Activated CD8-positive, alpha-beta T cell treated with anti-CD3 and anti-CD28 coated beads, Interleukin-2, amount 10 ng/mL, durations not matched to agents 7 days and 5 days (primary cell): ENCODE measurements at regions not wholly inside any gene's neighbourhood (a gene's known extent, or its start where the extent isn't known, plus 50 kb on each side); places are given as distances from the start of the nearest gene placed in this dataset.

Experiments
- ATAC-seq: fragments of 150-1000 bp; cut with Tn5 transposase; one replicate; pipeline ENCODE4 v1.10.0; 2021; ENCODE audit warnings: moderate library complexity
- CTCF ChIA-PET: fragments of 350-600 bp; sonication (Branson Sonifier 250); formaldehyde crosslinking; loops from one replicate; lab custom pipeline; 2021; ENCODE audit warnings: antibody characterized with exemption; lab: Charles Lee
- POLR2A ChIA-PET: fragments of 350-600 bp; sonication (Branson Sonifier 250); formaldehyde crosslinking; loops from one replicate; lab custom pipeline; 2021; ENCODE audit warnings: antibody characterized with exemption; lab: Charles Lee
- DNase-seq: peaks from one replicate; pipeline ENCODE4 v3.0.0-alpha.2; 2020
- H3K27ac Mint-ChIP-seq: one replicate; pipeline ENCODE4 v1.8.0; 2021; ENCODE audit warnings: mild to moderate bottlenecking, mixed read lengths
- H3K27me3 Mint-ChIP-seq: one replicate; pipeline ENCODE4 v1.8.0; 2021; ENCODE audit warnings: low read depth, mixed read lengths
- H3K36me3 Mint-ChIP-seq: one replicate; pipeline ENCODE4 v1.8.0; 2021; ENCODE audit warnings: low read depth, mixed read lengths
- H3K4me1 Mint-ChIP-seq: one replicate; pipeline ENCODE4 v1.8.0; 2021; ENCODE audit warnings: low read depth, mixed read lengths
- H3K4me3 Mint-ChIP-seq: one replicate; pipeline ENCODE4 v1.8.0; 2021; ENCODE audit warnings: mild to moderate bottlenecking, mixed read lengths
- H3K9me3 Mint-ChIP-seq: one replicate; pipeline ENCODE4 v1.8.0; 2022; ENCODE audit warnings: mixed read lengths; ENCODE audit not compliant: insufficient read depth

- peaks cover 2% of the 10 kb centered on the region for H3K27me3 Mint-ChIP-seq
- H3K36me3 Mint-ChIP-seq, result no peaks in the 10 kb centered on the region
- H3K27ac Mint-ChIP-seq, result no peak overlapping the region
- CTCF ChIA-PET, result interaction anchor here (1.2 to 1.6 kb wide), 2 partner anchors 9 to 297 kb away, joined by 3 to 4 read pairs; no protein-coding TSS in a partner anchor
- no peak for ATAC-seq
- no peaks in the 10 kb centered on the region for H3K9me3 Mint-ChIP-seq
- H3K4me3 Mint-ChIP-seq, result no peak overlapping the region
- H3K4me1 Mint-ChIP-seq, result no peaks in the 10 kb centered on the region
- no peak for DNase-seq
- POLR2A ChIA-PET, result no interaction called here
Observed at GRCh38 chr4:154082760-154083535, 294.1 kb upstream of the SFRP2 start.

DNA sequence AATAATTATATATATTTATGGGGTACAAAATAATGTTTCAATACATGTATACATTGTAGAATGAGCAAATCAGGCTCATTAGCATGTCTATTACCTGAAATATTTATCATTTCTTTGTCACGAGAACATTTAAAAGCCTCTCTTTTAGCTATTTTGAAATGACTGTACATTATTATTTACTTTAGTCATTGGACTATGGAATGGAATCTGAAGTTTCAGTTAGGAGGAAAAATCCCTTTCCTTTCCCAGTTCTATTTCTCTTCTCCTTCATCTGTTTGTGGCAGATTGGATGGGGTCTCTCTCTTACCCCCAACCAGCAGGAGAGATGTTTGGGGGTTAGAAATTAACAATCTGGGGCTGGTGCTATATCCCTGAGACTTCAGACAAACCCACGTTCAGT is 292.5 kb upstream of the SFRP2 start:
- ATAC-seq (no peak), DNase-seq (no peak)
- POLR2A ChIA-PET, result no interaction called here
- H3K36me3 Mint-ChIP-seq, result no peaks in the 10 kb centered on the region
- CTCF ChIA-PET, result no interaction called here
- no peak overlapping the region for H3K4me3 Mint-ChIP-seq
- H3K9me3 Mint-ChIP-seq, result no peaks in the 10 kb centered on the region
- H3K4me1 Mint-ChIP-seq, result no peaks in the 10 kb centered on the region
- peaks cover 2% of the 10 kb centered on the region for H3K27me3 Mint-ChIP-seq
- no peak overlapping the region for H3K27ac Mint-ChIP-seq

GRCh38 chr4:154078504-154079350 is 289.8 kb upstream of the SFRP2 start:
- H3K27ac Mint-ChIP-seq, result no peak overlapping the region
- no peaks in the 10 kb centered on the region for H3K36me3 Mint-ChIP-seq
- no peaks in the 10 kb centered on the region for H3K9me3 Mint-ChIP-seq
- H3K27me3 Mint-ChIP-seq, result no peaks in the 10 kb centered on the region
- no peak overlapping the region for H3K4me3 Mint-ChIP-seq
- ATAC-seq, result no peak
- ChIA-PET CTCF (no interaction called here), POLR2A (no interaction called here)
- H3K4me1 Mint-ChIP-seq, result no peaks in the 10 kb centered on the region
- DNase-seq, result no peak

DNA sequence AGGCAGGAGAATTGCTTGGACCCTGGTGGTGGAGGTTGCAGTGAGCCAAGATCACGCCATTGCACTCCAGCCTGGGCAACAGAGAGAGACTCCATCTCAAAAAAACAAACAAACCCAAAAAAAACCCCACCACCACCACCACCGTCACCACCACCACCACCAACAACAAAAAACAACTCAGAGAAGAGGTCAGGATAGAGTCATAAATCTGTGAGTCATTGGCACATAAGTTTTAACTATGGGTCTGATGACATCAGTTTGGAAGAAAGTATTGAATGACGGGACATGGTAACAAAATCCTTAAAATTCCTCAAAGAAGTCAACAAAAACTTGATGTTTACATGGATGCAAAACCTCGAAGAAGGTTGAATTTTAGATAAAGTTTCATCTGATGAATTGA is 288.0 kb upstream of the SFRP2 start:
- H3K4me3 Mint-ChIP-seq, result no peak overlapping the region
- ChIA-PET POLR2A (no interaction called here), CTCF (no interaction called here)
- H3K27ac Mint-ChIP-seq, result no peak overlapping the region
- H3K4me1 Mint-ChIP-seq, result no peaks in the 10 kb centered on the region
- DNase-seq (no peak), ATAC-seq (no peak)
- no peaks in the 10 kb centered on the region for H3K36me3 Mint-ChIP-seq
- no peaks in the 10 kb centered on the region for H3K9me3 Mint-ChIP-seq
- no peaks in the 10 kb centered on the region for H3K27me3 Mint-ChIP-seq

GRCh38 chr4:154073107-154073822 is 284.4 kb upstream of the SFRP2 start:
- H3K36me3 Mint-ChIP-seq, result no peaks in the 10 kb centered on the region
- ChIA-PET POLR2A (no interaction called here), CTCF (no interaction called here)
- H3K9me3 Mint-ChIP-seq, result no peaks in the 10 kb centered on the region
- DNase-seq, result no peak
- H3K4me1 Mint-ChIP-seq, result no peaks in the 10 kb centered on the region
- no peak overlapping the region for H3K4me3 Mint-ChIP-seq
- no peak overlapping the region for H3K27ac Mint-ChIP-seq
- no peaks in the 10 kb centered on the region for H3K27me3 Mint-ChIP-seq
- ATAC-seq, result no peak

DNA sequence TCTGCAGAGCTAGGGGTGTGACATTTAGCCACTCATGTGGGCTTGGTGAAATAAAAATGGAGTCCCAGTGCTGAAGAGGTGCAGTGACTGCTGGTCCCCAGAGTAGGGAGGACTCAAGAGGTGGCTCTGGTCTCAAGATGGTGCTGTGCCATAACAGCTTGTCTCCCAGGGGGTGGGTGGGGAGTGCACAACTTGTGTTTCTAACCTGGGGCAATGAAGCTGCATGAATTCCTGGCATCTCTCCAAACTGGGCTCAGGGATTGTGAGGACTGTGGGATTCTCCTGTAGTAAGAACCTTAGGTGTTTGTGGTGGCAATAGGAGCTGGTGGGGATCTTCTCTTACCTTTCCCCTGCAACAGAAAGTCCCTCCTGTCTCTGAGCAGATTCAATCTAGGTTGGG is 278.9 kb upstream of the SFRP2 start:
- no peak overlapping the region for H3K4me3 Mint-ChIP-seq
- H3K9me3 Mint-ChIP-seq, result peaks cover 11% of the 10 kb centered on the region
- no peak for ATAC-seq
- DNase-seq, result no peak
- no peak overlapping the region for H3K27ac Mint-ChIP-seq
- POLR2A ChIA-PET, result no interaction called here
- H3K4me1 Mint-ChIP-seq, result no peaks in the 10 kb centered on the region
- CTCF ChIA-PET, result no interaction called here
- no peaks in the 10 kb centered on the region for H3K27me3 Mint-ChIP-seq
- no peaks in the 10 kb centered on the region for H3K36me3 Mint-ChIP-seq

DNA sequence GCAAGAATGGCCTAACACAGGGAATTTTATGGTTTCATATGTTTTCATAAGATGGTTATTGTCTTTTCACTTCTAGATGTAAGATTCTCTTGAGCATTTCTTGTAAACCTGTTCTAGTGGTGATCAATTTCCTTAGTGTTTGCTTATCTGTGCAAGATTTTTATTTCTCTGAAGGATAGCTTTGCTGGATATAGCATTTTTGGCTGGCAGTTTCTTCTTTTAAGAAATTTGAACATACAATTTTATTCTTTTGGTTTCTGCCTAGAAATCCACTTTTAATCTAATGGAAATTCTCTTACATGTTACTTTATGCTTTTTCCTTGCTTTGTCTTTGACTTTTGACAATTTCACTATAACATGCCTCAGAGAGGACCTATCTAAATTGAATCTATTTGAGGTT is 276.5 kb upstream of the SFRP2 start:
- H3K4me3 Mint-ChIP-seq, result no peak overlapping the region
- H3K4me1 Mint-ChIP-seq, result no peaks in the 10 kb centered on the region
- H3K36me3 Mint-ChIP-seq, result no peaks in the 10 kb centered on the region
- no peaks in the 10 kb centered on the region for H3K27me3 Mint-ChIP-seq
- H3K27ac Mint-ChIP-seq, result no peak overlapping the region
- ChIA-PET POLR2A (no interaction called here), CTCF (no interaction called here)
- ATAC-seq (no peak), DNase-seq (no peak)
- peaks cover 11% of the 10 kb centered on the region for H3K9me3 Mint-ChIP-seq

DNA sequence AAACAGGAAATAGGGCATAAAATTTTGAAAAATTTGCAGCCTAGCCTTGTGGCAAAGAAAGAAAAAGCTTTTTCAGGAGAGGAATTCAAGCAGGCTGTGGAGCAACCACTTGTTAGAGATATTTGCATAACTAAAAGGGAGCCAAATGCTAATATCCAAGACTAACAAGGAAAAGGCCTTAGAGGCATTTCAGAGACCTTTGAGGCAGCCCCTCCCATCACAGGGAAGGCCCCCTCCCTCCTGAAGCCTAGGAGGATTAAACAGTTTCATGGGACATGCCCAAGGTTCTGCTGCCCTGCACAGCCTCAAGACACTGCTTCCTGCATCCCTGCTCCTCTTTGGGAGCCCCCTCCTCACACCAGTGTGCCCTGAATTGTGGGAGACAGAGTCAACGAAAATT is 275.4 kb upstream of the SFRP2 start:
- H3K4me1 Mint-ChIP-seq, result no peaks in the 10 kb centered on the region
- CTCF ChIA-PET, result no interaction called here
- POLR2A ChIA-PET, result no interaction called here
- no peaks in the 10 kb centered on the region for H3K36me3 Mint-ChIP-seq
- no peak for ATAC-seq
- no peak for DNase-seq
- H3K27ac Mint-ChIP-seq, result no peak overlapping the region
- H3K27me3 Mint-ChIP-seq, result no peaks in the 10 kb centered on the region
- H3K4me3 Mint-ChIP-seq, result no peak overlapping the region
- H3K9me3 Mint-ChIP-seq, result peaks cover 11% of the 10 kb centered on the region

- no peak for DNase-seq
- CTCF ChIA-PET, result no interaction called here
Observed at GRCh38 chr4:154049457-154050181, 260.7 kb upstream of the SFRP2 start.

GRCh38 chr4:154047733-154048132 is 258.9 kb upstream of the SFRP2 start:
- DNase-seq, result no peak
- ATAC-seq, result no peak
- Mint-ChIP-seq H3K27ac (no peak overlapping the region), H3K27me3 (peaks cover 2% of the 10 kb centered on the region), H3K36me3 (no peaks in the 10 kb centered on the region), H3K4me1 (no peaks in the 10 kb centered on the region), H3K4me3 (no peak overlapping the region), H3K9me3 (no peaks in the 10 kb centered on the region)
- CTCF ChIA-PET, result no interaction called here
- POLR2A ChIA-PET, result no interaction called here

More at GRCh38 chr4:154049457-154050181, 260.7 kb upstream of the SFRP2 start:
- Mint-ChIP-seq H3K4me3 (no peak overlapping the region), H3K4me1 (no peaks in the 10 kb centered on the region), H3K9me3 (peaks cover 16% of the 10 kb centered on the region), H3K36me3 (no peaks in the 10 kb centered on the region), H3K27me3 (peaks cover 2% of the 10 kb centered on the region), H3K27ac (no peak overlapping the region)
- POLR2A ChIA-PET, result no interaction called here
- ATAC-seq, result no peak

- POLR2A ChIA-PET, result no interaction called here
- no peaks in the 10 kb centered on the region for H3K4me1 Mint-ChIP-seq
- H3K27me3 Mint-ChIP-seq, result peaks cover 2% of the 10 kb centered on the region
- ATAC-seq, result no peak
- no peak overlapping the region for H3K27ac Mint-ChIP-seq
- DNase-seq, result no peak
- H3K9me3 Mint-ChIP-seq, result no peaks in the 10 kb centered on the region
- H3K4me3 Mint-ChIP-seq, result no peak overlapping the region
- CTCF ChIA-PET, result no interaction called here
- no peaks in the 10 kb centered on the region for H3K36me3 Mint-ChIP-seq
Observed at GRCh38 chr4:154044742-154045485, 256.0 kb upstream of the SFRP2 start.
